IMR-90 (cell line): ENCODE measurements at regions not wholly inside any gene's neighbourhood (a gene's known extent, or its start where the extent isn't known, plus 50 kb on each side); places are given as distances from the start of the nearest gene placed in this dataset.

Source experiments
- ATAC-seq: fragments of 200-7000 bp; cut with Tn5 transposase; 2 replicates; pipeline ENCODE4 v1.9.1; 2020; ENCODE audit warnings: low read depth, mild to moderate bottlenecking, moderate library complexity
- BruUV-seq: library from RNA; stranded (reverse); fragments of 400-500 nt; replicated peaks from 2 replicates; lab custom pipeline; 2021; lab: Mats Ljungman, UMichigan
- CTCF ChIA-PET: fragments of 300-600 bp; formaldehyde crosslinking; extraction: SDS; loops from one replicate; lab custom pipeline; 2021; ENCODE audit warnings: antibody characterized with exemption; lab: Yijun Ruan, JAX
- POLR2A ChIA-PET: fragments of 300-600 bp; sonication (Branson Sonifier 250); formaldehyde crosslinking; loops from one replicate; lab custom pipeline; 2022; ENCODE audit warnings: antibody characterized with exemption; ENCODE audit not compliant: unreplicated experiment; lab: Charles Lee
- DNase-seq: peaks from one replicate; pipeline ENCODE4 v3.0.0; 2013
- H2AFZ ChIP-seq: replicated peaks from 2 replicates; pipeline ENCODE3; 2013; ENCODE audit warnings: low read length, mild to moderate bottlenecking; ENCODE audit not compliant: poor library complexity
- H2AK5ac ChIP-seq: 2 replicates; pipeline ENCODE4 v1.6.1; 2013; ENCODE audit warnings: low read depth, low read length, inconsistent platforms
- H2AK9ac ChIP-seq: replicated peaks from 2 replicates; pipeline ENCODE3; 2013; ENCODE audit warnings: mild to moderate bottlenecking, low read depth, low read length, moderate library complexity; ENCODE audit not compliant: poor library complexity
- H2BK120ac ChIP-seq: 2 replicates; pipeline ENCODE4 v1.6.1; 2013; ENCODE audit warnings: low read depth, low read length, inconsistent platforms
- H2BK15ac ChIP-seq: 3 replicates; pipeline ENCODE4 v1.6.1; 2013; ENCODE audit warnings: low read depth, low read length, inconsistent platforms
- H2BK20ac ChIP-seq: 2 replicates; pipeline ENCODE4 v1.6.1; 2013; ENCODE audit warnings: low read depth, mild to moderate bottlenecking, inconsistent platforms, low read length, moderate library complexity
- H2BK5ac ChIP-seq: 2 replicates; pipeline ENCODE4 v1.6.1; 2013; ENCODE audit warnings: mild to moderate bottlenecking, low read depth, low read length, inconsistent platforms; ENCODE audit not compliant: poor library complexity, severe bottlenecking
- H3K14ac ChIP-seq: replicated peaks from 2 replicates; pipeline ENCODE4 v1.6.1; 2013; ENCODE audit warnings: low read depth, low read length, inconsistent platforms
- H3K18ac ChIP-seq: 2 replicates; pipeline ENCODE4 v1.6.1; 2013; ENCODE audit warnings: low read depth, low read length, control low read depth
- H3K23ac ChIP-seq: 2 replicates; pipeline ENCODE4 v1.6.1; 2013; ENCODE audit warnings: low read depth, low read length, inconsistent platforms
- H3K27ac ChIP-seq: 2 replicates; pipeline ENCODE4 v1.5.1; 2013; ENCODE audit warnings: mild to moderate bottlenecking, control low read depth, low read length; ENCODE audit not compliant: insufficient read depth
- H3K27me3 ChIP-seq: 2 replicates; pipeline ENCODE4 v1.6.1; 2013; ENCODE audit warnings: low read length; ENCODE audit not compliant: control insufficient read depth, insufficient read depth
- H3K36me3 ChIP-seq: 2 replicates; pipeline ENCODE4 v1.6.1; 2013; ENCODE audit warnings: low read length, mixed read lengths; ENCODE audit not compliant: control insufficient read depth, insufficient read depth
- H3K4ac ChIP-seq: 2 replicates; pipeline ENCODE4 v1.6.1; 2013; ENCODE audit warnings: low read depth, low read length, inconsistent platforms
- H3K4me1 ChIP-seq: 2 replicates; pipeline ENCODE4 v1.6.1; 2013; ENCODE audit warnings: low read length, mixed read lengths; ENCODE audit not compliant: control insufficient read depth, insufficient read depth
- H3K4me2 ChIP-seq: 2 replicates; pipeline ENCODE4 v1.6.1; 2013; ENCODE audit warnings: low read depth, mild to moderate bottlenecking, control low read depth, low read length, moderate library complexity
- H3K4me3 ChIP-seq: 2 replicates; pipeline ENCODE4 v1.5.1; 2013; ENCODE audit warnings: low read depth, mild to moderate bottlenecking, control low read depth, low read length, moderate library complexity; ENCODE audit not compliant: insufficient read depth
- H3K56ac ChIP-seq: 2 replicates; pipeline ENCODE4 v1.6.1; 2013; ENCODE audit warnings: low read length, inconsistent platforms; ENCODE audit not compliant: insufficient read depth; ENCODE audit errors: extremely low read depth
- H3K79me1 ChIP-seq, 2 experiments: 2 replicates each; pipeline ENCODE4 v1.6.1; 2013; ENCODE audit warnings: low read length in 2 of 2, inconsistent platforms in 1 of 2, low read depth in 1 of 2
- H3K9ac ChIP-seq: 2 replicates; pipeline ENCODE4 v1.6.1; 2013; ENCODE audit warnings: low read depth, low read length, control low read depth
- H3K9me1 ChIP-seq: 2 replicates; pipeline ENCODE4 v1.6.1; 2013; ENCODE audit warnings: low read length, inconsistent platforms; ENCODE audit not compliant: insufficient read depth
- H3K9me3 ChIP-seq: 2 replicates; pipeline ENCODE4 v1.6.1; 2013; ENCODE audit warnings: low read length; ENCODE audit not compliant: control insufficient read depth, insufficient read depth
- H4K20me1 ChIP-seq: 2 replicates; pipeline ENCODE4 v1.6.1; 2013; ENCODE audit warnings: low read length, inconsistent platforms; ENCODE audit not compliant: insufficient read depth
- H4K5ac ChIP-seq: 2 replicates; pipeline ENCODE4 v1.6.1; 2013; ENCODE audit warnings: mild to moderate bottlenecking, low read depth, low read length, control low read depth
- H4K8ac ChIP-seq, 2 experiments: 2 replicates each; pipeline ENCODE4 v1.6.1; 2013; ENCODE audit warnings: low read depth in 2 of 2, low read length in 2 of 2, control low read depth in 1 of 2, inconsistent platforms in 1 of 2
- H4K91ac ChIP-seq: 2 replicates; pipeline ENCODE4 v1.6.1; 2013; ENCODE audit warnings: low read depth, low read length, inconsistent platforms; ENCODE audit not compliant: insufficient read depth
- ELK1 ChIP-seq: fragments of 150-350 bp; IDR thresholded peaks from 2 replicates; pipeline ENCODE4 v1.6.1; 2016; ENCODE audit warnings: low read depth, mild to moderate bottlenecking, low read length, moderate library complexity, borderline replicate concordance
- MAZ ChIP-seq: IDR thresholded peaks from 2 replicates; pipeline ENCODE4 v1.6.1; 2012; ENCODE audit warnings: low read depth, mild to moderate bottlenecking, low read length, improper control_type of control experiment, moderate library complexity, borderline replicate concordance
- POLR2A ChIP-seq: IDR thresholded peaks from 2 replicates; pipeline ENCODE4 v1.6.1; 2012; ENCODE audit warnings: mild to moderate bottlenecking, low read depth, low read length
- RCOR1 ChIP-seq: IDR thresholded peaks from 2 replicates; pipeline ENCODE4 v1.6.1; 2012; ENCODE audit warnings: mild to moderate bottlenecking, low read length, improper control_type of control experiment; ENCODE audit not compliant: insufficient replicate concordance
- USF2 ChIP-seq: fragments of 150-350 bp; IDR thresholded peaks from 2 replicates; pipeline ENCODE4 v1.6.1; 2017; ENCODE audit warnings: mild to moderate bottlenecking, antibody characterized with exemption, low read length, low read depth
- WGBS, 2 experiments: methylation state at CpG; one replicate each; pipeline versions ENCODE4 v1.1.5 to v1.1.7; 2013; ENCODE audit warnings: missing lambda C conversion rate in 2 of 2; ENCODE audit not compliant: insufficient read length in 1 of 2; ENCODE audit errors: extremely low coverage in 2 of 2; 5-methylcytosine and 5-hydroxymethylcytosine counted together
- dilution Hi-C: fragments of 300-500 bp; cut with HindIII; formaldehyde crosslinking; loops from one replicate; pipeline ENCODE4 v1.14.3; 2018; ENCODE audit warnings: low sequenced_read_pairs; ENCODE audit not compliant: unreplicated experiment
- in situ Hi-C: fragments of 300-500 bp; cut with MboI; formaldehyde crosslinking; loops from 3 replicates; pipeline ENCODE4 v1.14.3; 2019; ENCODE audit warnings: low sequenced_read_pairs, inconsistent platforms, mixed read lengths
- intact Hi-C: fragments of 100-400 bp; cut with micrococcal nuclease; formaldehyde crosslinking; loops from 2 replicates; pipeline ENCODE4 v1.10.0; 2022

- Histone ChIP-seq H3K14ac (no peak overlapping the region), H2AFZ (no peak overlapping the region), H2BK5ac (no peak overlapping the region), H3K18ac (peak overlapping the region; percentile 64; the same call in 1 of the 2 replicates), H2AK5ac (no peak overlapping the region), H2BK15ac (no peak overlapping the region), H3K4me3 (peak overlapping the region; percentile 38; the same call in 1 of the 2 replicates), H2AK9ac (no peak overlapping the region), H3K27ac (no peak overlapping the region), H3K9me1 (no peaks in the 10 kb centered on the region), H2BK20ac (0 out of 2 replicates have a peak overlapping the region, but pooled peaks have one; percentile 34), H4K5ac (no peak overlapping the region), H3K23ac (peak overlapping the region; percentile 41; the same call in 1 of the 2 replicates), H3K56ac (no peak overlapping the region), H4K91ac (no peak overlapping the region), H3K27me3 (no peaks in the 10 kb centered on the region), H3K79me1 (no peaks in the 10 kb centered on the region), H3K36me3 (no peaks in the 10 kb centered on the region), H3K9ac (no peak overlapping the region), H3K9me3 (no peaks in the 10 kb centered on the region), H3K4me2 (peak overlapping the region; percentile 82; the same call in 1 of the 2 replicates), H2BK120ac (0 out of 2 replicates have a peak overlapping the region, but pooled peaks have one; percentile 23), H3K4me1 (no peaks in the 10 kb centered on the region), H3K4ac (no peak overlapping the region), H4K8ac (0 out of 4 replicates have a peak overlapping the region, but pooled peaks of 1 of the 2 experiments have one; percentile 10), H4K20me1 (no peaks in the 10 kb centered on the region)
- DNase-seq (no peak), ATAC-seq (no peak)
- ChIA-PET POLR2A (no interaction called here), CTCF (no interaction called here)
- no peak for TF ChIP-seq POLR2A
- TF ChIP-seq MAZ, result no peak
- no peak for TF ChIP-seq RCOR1
- no peak for TF ChIP-seq ELK1
- TF ChIP-seq USF2, result no peak
- intact Hi-C loops (no loop called here), in situ Hi-C loops (no loop called here), dilution Hi-C loops (no loop called here)
- no TSS peak for BruUV-seq
- no CpG with 5 or more reads among the region's 3 CpGs for WGBS, 2 experiments
These were observed 583.4 kb downstream of the BCKDHB start for GRCh38 chr6:80689716-80690395.
